Left ventricle myocardium inferior (tissue), 1 donor: ENCODE measurements at regions not wholly inside any gene's neighbourhood (a gene's known extent, or its start where the extent isn't known, plus 50 kb on each side); places are given as distances from the start of the nearest gene placed in this dataset.

Source experiments
- DNase-seq: peaks from one replicate; pipeline ENCODE4 v3.0.0-alpha.2; 2020
- H3K27ac ChIP-seq: fragments of 200-600 bp; replicated peaks from 2 replicates; pipeline ENCODE4 v1.8.0; 2021
- H3K27me3 ChIP-seq: fragments of 200-600 bp; 2 replicates; pipeline ENCODE4 v1.8.0; 2021; ENCODE audit warnings: low read depth
- H3K36me3 ChIP-seq: fragments of 200-600 bp; 2 replicates; pipeline ENCODE4 v1.8.0; 2021
- H3K4me1 ChIP-seq: fragments of 200-600 bp; 2 replicates; pipeline ENCODE4 v1.8.0; 2021
- H3K4me3 ChIP-seq: fragments of 200-600 bp; 2 replicates; pipeline ENCODE4 v1.8.0; 2021; ENCODE audit warnings: mild to moderate bottlenecking, moderate library complexity
- H3K9me3 ChIP-seq: fragments of 200-600 bp; replicated peaks from 2 replicates; pipeline ENCODE4 v1.8.0; 2021
- intact Hi-C: fragments of 100-400 bp; cut with micrococcal nuclease; formaldehyde crosslinking; loops from one replicate; pipeline ENCODE4 v1.11.0; 2022
- TF ChIP-seq, protein P1 (sequence below): fragments of 200-600 bp; IDR thresholded peaks from 2 replicates; pipeline ENCODE4 v1.8.0; 2021; ENCODE audit warnings: antibody characterized with exemption, mild to moderate bottlenecking, borderline replicate concordance
- donor health status: DM: no; HTN: yes; CAD: no; lungs with severe emphysema.

DNA sequence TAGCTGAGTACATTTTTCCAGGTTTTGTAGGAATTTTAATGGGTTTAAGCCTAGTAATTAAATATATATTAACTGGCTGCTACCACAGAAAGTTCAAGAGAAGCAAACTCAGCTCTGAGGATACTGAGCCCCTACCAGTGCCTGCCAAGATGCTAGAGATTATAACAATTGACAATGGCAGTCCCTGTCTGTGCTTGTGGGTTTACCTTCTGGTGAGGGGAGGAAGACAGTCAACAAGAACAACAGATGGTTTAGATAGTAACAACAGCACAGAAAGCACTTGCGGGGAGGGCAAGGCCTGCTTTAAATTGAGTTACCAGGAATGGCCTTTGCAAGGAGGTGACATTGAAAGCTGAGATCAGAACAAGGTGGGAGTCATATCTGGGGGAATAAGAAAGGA is 56.6 kb upstream of the ARHGEF3 start:
- no peaks in the 10 kb centered on the region for H3K27me3 ChIP-seq
- TF ChIP-seq, protein P1, sequence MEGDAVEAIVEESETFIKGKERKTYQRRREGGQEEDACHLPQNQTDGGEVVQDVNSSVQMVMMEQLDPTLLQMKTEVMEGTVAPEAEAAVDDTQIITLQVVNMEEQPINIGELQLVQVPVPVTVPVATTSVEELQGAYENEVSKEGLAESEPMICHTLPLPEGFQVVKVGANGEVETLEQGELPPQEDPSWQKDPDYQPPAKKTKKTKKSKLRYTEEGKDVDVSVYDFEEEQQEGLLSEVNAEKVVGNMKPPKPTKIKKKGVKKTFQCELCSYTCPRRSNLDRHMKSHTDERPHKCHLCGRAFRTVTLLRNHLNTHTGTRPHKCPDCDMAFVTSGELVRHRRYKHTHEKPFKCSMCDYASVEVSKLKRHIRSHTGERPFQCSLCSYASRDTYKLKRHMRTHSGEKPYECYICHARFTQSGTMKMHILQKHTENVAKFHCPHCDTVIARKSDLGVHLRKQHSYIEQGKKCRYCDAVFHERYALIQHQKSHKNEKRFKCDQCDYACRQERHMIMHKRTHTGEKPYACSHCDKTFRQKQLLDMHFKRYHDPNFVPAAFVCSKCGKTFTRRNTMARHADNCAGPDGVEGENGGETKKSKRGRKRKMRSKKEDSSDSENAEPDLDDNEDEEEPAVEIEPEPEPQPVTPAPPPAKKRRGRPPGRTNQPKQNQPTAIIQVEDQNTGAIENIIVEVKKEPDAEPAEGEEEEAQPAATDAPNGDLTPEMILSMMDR = no peak
- no peak for DNase-seq
- H3K36me3 ChIP-seq = no peaks in the 10 kb centered on the region
- no peak overlapping the region for H3K4me3 ChIP-seq
- no peaks in the 10 kb centered on the region for H3K9me3 ChIP-seq
- no peak overlapping the region for H3K27ac ChIP-seq
- intact Hi-C loops = no loop called here
- H3K4me1 ChIP-seq = peaks cover 15% of the 10 kb centered on the region

DNA sequence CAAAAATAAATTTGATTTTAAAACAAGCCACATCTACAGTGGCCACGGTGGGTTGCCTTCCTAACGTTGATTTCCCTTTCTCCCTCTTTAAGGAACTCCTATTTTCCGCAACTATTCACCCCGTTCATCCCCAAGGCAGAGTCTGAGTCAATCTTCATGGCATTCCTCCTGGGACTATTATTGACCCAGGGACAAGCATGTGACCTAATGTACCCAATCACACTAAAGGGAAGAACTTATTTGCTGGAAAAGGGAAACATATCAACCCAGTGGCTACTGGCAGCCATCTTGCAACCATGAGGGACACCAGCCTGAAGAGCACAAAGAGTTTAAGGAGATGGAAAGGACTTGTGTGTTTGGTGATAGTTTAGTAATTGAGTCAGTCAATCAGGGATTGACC is 55.4 kb upstream of the ARHGEF3 start:
- no peaks in the 10 kb centered on the region for H3K27me3 ChIP-seq
- H3K4me1 ChIP-seq = peaks cover 9% of the 10 kb centered on the region
- intact Hi-C loops = no loop called here
- H3K27ac ChIP-seq = no peak overlapping the region
- no peak overlapping the region for H3K4me3 ChIP-seq
- TF ChIP-seq, protein P1 = no peak
- no peak for DNase-seq
- H3K36me3 ChIP-seq = no peaks in the 10 kb centered on the region
- no peaks in the 10 kb centered on the region for H3K9me3 ChIP-seq

DNA sequence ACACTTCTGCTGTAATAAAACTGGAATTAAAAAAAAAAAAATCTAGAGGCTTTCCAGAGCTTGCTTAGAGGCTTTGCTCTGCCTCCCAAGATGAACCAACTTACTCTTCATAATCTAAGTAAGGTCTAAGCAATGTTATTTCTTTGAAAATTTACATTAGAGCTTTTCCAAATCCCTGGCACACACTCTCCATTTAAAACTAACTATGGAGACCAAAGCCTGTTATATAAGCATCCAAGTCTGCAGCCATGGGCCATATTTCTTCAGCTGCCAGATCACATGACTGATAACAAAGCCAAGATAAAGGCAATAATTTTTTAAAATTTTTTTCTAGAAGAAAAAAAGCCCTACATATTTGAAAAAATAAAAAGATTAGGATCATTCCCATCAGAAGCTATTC is 55.0 kb upstream of the ARHGEF3 start:
- H3K4me3 ChIP-seq = no peak overlapping the region
- no peaks in the 10 kb centered on the region for H3K9me3 ChIP-seq
- H3K36me3 ChIP-seq = no peaks in the 10 kb centered on the region
- H3K27me3 ChIP-seq = no peaks in the 10 kb centered on the region
- no peak for DNase-seq
- H3K27ac ChIP-seq = no peak overlapping the region
- peaks cover 9% of the 10 kb centered on the region for H3K4me1 ChIP-seq
- intact Hi-C loops = no loop called here
- TF ChIP-seq, protein P1 = no peak

DNA sequence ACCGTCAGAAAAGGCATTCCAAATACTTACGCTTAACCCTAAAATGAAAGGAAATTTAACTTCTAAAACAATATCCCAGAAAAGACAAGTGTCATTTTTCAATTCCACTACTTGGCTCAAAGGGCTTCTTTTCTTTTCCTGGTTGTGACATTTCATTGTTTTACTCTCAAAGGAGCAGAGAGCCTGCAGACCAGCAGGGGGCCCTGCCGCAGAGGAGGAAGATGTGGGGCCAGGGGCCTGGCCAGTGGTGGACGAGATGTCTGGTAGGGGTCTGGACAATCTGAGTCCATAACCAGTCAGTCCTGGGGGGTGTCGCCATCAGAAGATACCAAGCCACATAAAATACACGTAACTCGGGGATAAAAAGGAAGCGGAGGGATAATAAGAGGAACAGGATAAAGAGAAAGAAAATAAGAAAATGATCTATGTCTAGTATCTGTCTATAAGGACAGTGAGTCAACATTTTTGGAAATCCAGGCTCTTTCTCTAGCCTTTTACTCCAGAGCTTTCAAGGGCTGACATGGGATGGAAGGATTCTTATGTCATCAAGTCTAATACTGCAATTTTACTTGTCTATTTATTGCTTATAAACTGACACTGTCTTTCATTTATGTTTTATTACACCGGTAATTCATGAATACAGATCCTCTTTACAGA is 54.2 kb upstream of the ARHGEF3 start:
- intact Hi-C loops = no loop called here

DNA sequence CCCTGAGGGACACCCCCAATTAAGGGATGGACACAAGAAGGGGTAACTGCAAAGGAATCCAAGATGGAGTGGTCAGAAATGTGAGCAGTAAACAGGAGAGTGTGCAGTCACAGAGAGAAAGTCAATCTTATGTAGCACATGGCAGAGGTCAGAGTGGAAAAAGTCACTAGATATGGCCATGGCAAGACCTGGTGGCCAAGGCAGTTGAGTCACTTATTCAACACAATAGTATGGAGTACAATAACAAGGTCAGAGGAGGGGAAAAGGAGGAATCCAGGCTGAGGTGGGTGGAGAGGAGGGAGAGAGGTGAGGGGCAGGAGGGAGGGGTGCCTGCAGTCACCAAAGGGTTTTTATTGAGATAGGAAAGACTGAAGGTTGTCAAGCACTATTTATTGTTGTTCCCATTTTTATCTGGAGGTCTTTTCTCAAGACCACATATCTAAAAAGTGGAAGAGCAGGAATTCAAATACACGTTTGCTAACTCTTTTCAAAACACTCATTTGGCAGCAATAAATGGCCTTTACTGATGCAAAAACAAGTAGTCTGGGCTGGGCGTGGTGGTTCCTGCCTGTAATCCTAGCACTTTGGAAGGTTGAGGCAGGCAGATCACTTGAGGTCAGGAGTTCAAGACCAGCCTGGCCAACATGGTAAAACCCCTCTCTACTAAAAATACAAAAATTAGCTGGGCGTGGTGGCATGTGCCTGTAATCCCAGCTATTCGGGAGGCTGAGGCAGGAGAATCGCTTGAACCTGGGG is 53.3 kb upstream of the ARHGEF3 start:
- Histone ChIP-seq H3K4me3 (no peak overlapping the region), H3K27me3 (no peaks in the 10 kb centered on the region), H3K36me3 (no peaks in the 10 kb centered on the region), H3K9me3 (no peaks in the 10 kb centered on the region), H3K4me1 (peaks cover 9% of the 10 kb centered on the region), H3K27ac (no peak overlapping the region)
- intact Hi-C loops = no loop called here
- TF ChIP-seq, protein P1 = no peak
- DNase-seq = no peak

More for the DNA sequence above, 54.2 kb upstream of the ARHGEF3 start:
- Histone ChIP-seq H3K4me3 (no peak overlapping the region), H3K36me3 (no peaks in the 10 kb centered on the region), H3K4me1 (peaks cover 9% of the 10 kb centered on the region), H3K27ac (no peak overlapping the region), H3K9me3 (no peaks in the 10 kb centered on the region), H3K27me3 (no peaks in the 10 kb centered on the region)
- DNase-seq = peak; percentile 27
- TF ChIP-seq, protein P1 = peak; percentile 64
